ENCODE measurements at regions not wholly inside any gene's neighbourhood (a gene's known extent, or its start where the extent isn't known, plus 50 kb on each side); places are given as distances from the start of the nearest gene placed in this dataset.

DNA sequence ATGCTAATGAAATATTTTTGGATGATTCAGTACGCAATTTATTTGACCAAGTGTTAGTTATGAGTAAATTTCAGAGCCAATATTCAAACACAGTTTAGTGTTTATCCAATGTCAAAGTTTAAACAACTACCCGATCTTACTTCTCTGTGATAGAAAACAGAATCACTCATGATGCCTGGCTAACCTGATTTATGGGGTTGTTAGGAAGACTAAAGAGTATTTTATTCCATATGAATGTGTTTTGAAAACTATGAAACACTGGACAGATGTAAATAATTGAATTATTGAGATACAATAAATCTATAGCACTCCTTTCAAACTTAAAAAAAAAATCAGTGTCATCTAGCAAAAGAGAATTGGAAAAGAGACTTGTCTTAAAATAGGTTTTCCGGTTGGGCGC is 1181.8 kb downstream of the EFNB2 start:
- DNase-seq (ENCODE audit: low spot score): no peak

DNA sequence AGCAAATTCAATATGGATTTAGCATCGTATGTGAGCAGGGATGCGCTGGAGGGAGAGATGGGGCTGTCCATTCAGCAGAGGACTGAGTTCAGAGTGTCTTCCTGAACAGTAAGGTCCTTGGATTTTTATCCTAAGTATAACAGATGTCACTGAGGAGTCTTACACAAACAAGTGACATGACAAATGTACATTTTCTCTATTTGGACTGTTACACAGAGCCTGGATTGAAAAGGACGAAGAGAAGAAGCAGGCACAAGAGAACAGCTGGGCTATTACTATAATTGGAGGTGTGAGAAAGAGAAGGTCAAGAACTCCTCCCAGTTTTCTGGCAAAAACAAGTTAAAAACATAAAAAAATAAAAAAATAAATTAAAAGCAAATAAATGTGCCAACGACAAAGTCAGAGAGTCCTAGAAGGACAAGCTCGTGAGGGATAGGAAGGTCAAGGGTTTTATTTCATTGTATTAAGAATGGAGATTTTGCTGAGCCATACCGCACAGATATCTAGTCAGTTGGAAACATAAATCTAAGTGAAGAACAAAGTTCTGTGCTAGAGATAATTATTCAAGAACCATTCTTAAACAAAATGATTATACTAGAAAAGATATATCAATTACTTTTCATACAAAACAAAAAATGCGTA is 1186.3 kb downstream of the EFNB2 start:
- no peak for DNase-seq (ENCODE audit: low spot score)

DNA sequence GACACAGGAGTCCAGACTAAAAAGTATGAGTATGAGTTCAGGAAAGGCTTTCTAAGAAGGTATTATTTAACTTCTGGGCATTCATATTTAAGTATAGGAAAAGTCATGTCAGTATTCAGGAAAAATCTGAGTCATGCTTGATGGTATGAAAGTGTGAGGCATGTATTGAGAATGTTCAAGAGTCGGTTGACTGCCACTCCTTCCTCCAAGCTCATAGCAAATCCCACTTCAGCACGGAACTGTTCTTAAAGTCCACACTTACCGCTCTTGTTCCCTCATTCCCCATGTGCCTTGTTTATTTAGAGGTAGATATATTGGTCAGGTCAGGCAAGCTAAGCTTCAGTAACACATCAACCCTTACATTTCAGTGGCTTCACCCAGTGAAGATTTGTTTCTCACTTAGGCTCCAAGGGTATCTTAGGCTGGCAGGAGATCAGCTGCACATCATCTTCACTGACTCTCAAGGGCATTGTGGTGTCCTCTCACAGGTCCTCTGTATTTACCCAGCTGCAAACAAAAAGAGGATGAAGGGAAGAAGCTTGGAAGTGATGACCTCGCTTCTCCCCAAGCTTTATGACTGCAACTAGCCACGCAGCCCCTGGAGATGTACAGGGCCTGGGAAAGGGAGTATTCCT is 1189.2 kb downstream of the EFNB2 start:
- peak; percentile 55 for DNase-seq (ENCODE audit: low spot score)

DNA sequence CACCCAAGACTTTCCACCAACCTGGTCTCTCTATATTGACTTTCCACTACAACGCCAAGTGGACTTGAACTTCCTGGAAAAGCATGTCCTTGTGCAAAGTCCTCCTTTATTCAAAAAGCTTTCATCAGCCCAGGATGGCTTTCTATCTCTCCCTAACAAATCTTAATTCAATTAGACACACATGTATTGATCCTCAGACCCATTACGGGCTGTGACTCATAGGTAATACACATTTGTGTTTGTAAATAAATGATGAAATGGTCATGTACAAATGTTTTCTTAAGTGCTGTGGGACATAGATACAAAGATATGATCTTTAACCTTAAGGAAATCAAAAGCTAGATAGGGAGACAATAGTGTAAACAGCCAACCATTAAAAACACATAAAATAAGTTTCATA is 1189.7 kb downstream of the EFNB2 start:
- DNase-seq (ENCODE audit: low spot score): no peak

DNA sequence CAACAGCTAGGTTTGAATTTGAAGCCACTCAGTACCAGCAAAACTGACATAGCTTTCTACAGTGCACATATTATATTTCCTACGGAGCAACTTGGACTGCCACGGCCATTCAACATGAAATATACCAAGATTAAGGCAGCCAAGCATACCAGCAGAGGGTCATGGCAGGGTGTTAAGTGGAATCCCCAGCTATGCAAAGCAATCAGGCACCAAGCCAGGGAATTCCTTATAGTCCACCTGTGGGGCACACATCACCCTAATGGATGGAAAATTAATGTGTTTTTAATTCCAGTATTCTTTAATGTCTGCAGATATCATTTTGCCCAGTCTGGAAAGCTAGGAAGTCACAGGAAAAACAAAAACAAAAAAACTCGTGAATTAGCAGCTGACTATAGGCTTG is 1190.3 kb downstream of the EFNB2 start:
- no peak for DNase-seq (ENCODE audit: low spot score)

DNA sequence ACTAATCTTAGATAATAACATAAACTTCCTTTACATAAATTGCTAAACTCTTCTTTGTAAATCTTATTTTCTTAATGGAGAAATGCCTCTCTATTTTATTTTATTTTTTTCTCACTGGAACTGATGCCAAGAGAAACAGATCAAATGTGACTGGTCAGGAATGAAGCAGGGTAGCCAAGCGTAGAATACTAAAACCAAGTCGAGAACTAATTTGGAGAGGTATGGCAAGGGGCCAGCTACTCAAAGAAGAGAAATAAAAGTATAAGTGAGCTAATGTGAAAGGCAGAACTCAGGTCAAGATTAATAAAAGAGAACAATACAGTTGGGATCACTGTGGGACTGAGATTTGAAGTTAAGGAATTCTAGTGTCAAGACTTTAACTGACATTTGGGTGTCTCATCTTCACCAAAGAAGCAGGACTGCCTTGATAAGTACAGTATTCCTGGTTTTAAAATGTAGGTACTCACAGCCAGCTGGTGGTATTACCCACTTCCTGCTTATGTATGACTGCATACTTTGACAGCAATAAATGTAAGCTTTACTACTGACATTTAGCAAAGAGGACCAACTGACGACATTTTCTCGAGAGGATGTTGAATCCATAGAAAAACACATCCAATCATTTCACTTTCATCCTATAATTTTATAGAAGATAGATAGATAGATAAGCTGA is 1192.2 kb downstream of the EFNB2 start:
- DNase-seq (ENCODE audit: low spot score): no peak

DNA sequence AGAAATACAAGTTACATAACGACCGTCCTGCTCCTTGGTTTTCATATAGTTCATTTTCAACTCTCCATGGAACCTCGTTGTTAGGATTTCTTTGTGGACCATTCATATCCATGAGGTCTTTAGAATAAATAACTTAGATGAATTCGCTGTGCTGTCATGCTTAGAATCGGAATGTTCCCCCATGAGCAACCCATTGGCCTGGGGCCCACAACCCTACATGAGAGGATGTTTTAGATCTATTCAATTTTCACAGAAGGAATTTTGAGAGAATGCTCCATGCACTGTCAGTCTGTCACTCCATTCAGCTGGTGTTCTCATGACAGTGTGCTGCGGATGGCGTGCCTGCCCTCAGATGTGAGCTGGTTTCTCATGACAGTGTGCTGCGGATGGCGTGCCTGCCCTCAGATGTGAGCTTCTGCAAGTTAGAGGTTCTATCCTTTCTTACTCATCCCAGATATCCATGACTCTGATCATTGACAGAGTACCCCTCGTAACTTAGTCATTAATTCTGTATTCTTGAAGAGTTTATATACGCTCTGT is 1193.1 kb downstream of the EFNB2 start:
- no peak for DNase-seq (ENCODE audit: low spot score)

DNA sequence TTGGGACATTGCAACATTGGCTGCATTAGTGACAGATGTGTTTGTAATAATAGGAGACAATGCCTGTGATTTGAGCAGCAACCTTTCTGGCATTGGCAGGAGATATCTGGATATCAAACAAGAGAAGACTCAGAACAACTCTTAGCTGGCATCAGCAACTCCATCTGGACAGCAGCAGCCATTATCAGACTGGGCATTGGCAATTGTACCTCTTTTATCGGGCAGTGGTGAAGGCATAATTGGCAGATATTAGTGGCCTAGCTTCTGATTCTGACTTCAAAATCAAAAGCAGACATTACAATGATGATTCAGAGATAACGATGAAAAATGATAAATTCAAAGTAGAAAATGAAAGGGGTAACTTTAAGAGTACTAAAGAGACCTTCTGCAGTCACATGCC is 1193.7 kb downstream of the EFNB2 start:
- no peak for DNase-seq (ENCODE audit: low spot score)

DNA sequence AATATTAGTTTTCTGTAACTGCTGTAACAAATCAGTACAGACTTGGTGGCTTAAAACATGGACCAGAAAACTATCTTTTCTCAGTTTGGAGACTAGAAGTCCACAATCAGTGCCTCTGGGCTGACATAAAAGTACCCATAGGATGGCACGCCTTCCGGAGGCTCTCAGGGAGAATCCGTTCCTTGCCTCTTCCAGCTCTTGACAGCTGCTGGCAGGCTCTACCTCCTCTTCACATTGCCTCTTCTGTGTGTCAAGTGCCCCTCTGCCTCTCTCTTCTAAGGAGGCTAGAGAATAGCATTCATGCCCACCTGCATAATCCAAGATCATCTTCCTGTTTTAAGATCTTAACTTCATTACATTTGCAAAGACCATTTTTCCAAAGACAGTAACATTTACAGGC is 1194.2 kb downstream of the EFNB2 start:
- no peak for DNase-seq (ENCODE audit: low spot score)

DNA sequence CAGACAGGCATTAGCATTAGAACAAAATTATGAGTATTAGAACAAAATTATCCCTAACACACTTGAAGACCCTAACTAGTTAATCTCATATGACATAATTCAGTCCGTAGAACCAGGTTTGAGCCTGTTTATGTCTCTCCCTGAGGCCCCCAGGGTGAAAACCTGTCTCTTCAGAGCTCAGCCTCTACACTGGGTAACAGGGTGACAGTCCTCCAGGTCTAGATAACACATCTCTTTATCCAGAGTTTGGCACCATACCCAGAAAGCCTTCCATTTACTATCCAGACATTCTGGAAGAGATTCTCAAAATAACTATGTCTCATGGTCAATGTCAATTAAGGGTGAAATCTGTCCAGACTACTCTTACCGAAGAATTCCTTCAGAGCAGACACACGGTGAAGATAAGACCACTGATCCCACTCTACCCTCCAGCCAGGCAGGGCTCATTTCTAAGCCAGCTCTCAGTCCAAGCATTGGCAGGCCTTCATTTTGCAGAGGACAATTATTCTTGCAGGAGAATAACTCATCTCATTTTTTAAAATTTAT is 1195.3 kb downstream of the EFNB2 start:
- DNase-seq (ENCODE audit: low spot score): no peak

DNA sequence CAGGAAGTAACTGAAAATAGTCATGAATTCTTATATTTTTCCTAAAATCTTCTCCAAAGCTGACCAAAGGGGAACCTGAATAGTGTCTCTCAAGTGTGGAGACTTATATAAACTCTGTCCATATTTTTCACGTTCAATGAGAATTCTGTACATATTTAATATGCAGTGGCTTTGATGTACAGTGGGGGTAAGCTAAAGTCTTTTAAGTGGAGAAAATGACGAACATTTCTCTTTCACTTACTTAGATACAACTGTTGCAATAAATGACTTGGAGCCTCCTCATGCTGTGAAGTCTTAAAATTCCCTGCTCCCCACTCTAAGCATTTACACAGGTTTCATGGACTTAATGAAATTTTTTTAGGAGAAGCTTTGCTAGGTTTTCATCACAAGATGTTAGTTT is 1196.7 kb downstream of the EFNB2 start:
- DNase-seq (ENCODE audit: low spot score): no peak

DNA sequence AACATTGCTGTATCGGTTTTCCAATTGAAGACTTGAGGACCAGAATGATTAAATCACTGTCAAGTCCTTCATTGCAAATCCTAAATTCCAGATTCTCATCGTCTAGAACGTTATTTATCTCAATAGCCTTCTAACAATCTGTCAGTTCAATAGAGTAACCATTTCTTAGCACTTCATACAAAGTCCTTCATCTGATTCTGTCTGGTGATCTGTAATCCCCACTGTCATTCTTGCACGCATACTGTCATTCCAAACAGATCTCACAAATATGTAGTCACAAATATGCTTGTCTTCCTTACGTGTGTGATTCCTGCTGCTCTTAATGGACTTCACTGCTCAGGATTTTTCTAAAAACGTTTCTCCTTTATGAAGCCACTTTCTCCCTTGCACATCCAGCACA is 1197.5 kb downstream of the EFNB2 start:
- DNase-seq (ENCODE audit: low spot score): no peak

DNA sequence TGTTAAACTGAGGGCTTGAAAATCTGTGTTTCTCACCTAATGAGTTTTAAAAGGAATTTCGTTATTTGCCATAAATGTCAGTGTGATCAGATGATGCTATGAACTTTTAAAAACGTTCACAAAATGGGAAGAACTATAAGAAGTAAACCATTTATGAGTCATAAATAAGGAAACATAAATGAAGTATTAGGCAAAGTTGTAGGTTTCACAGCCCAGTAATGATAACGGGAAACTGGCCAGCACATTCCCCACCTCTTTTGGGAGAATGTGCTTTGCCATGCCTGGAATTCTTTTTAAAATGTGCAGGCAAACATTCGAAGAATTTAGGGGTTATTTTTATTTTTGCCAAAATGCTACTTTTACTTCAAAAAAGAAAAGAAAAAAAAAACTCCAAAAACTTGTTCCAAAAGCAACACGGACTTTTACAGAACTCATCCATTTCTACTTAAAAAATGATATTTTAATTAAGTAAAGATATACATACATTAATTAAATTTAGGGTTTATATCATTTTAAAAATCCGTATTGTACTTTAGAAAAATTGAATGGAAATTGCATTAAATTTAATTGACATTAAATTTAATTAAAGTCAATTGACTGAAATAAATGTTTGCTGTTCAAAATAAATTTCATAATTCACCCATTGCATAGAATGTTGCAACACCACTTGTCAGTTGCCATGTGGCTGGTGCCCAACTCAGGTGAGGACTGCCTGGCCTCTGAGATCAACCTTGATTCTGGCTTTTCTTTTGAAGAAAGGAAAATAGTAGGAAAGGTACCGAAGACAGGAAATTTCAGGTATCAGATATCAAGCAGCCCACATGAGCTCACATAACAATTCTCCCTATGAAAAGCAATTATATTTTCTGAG is 1198.5 kb downstream of the EFNB2 start:
- DNase-seq (ENCODE audit: low spot score): peak; percentile 12

DNA sequence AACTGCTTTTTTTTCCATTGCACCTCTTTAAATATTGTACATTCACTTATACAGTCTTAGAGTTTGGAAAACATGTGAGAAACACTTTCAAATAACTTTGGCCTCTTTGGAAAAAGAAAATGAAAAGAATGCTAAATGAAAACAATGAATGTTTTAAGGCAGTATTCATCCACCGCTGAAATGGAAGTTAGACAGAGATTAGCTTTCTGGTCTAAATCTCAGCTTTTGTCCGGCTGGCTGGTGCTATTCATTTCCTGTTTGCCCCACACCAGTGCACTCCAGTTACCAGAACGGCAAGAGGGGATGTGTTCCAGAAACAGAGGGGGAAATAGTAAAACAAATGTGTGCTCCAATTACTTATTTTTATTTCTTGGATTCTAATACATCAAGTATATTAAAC is 1201.3 kb downstream of the EFNB2 start:
- DNase-seq (ENCODE audit: low spot score): peak; percentile 44

DNA sequence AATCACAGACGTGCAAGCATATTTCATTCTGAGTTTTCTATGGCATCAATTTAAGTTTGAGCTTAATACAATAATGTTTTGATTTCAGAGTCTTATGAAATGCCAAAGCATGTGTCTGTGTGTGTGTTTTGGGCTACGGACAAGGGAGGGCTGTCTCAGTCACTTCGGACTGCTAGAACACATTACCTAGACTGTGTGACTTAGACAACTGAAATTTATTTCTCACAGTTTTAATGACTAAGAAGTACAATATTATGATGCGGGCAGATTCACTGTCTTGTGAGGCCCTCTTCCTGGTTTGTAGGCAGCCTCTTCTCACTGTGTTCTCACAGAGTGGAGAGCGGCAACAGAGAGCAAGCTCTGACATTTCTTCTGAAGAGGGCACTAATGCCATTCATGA is 1202.0 kb downstream of the EFNB2 start:
- no peak for DNase-seq (ENCODE audit: low spot score)

DNA sequence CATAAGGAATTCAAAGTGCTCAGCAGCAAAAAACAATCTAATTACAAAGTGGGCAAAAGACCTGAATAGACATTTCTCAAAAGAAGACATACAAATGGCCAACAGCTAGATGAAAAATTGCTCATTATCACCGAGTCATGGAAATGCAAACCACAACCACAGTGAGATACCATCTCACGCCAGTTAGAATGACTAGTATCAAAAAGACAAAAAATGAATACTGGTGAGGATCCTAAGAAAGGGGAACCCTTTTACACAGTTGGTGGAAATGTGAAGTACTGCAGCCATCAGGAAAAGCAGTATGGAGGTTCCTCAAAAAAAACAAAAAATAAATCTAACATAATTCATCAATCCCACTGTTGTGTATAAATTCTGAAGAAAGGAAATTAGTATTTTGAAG is 1206.1 kb downstream of the EFNB2 start:
- DNase-seq (ENCODE audit: low spot score): no peak

DNA sequence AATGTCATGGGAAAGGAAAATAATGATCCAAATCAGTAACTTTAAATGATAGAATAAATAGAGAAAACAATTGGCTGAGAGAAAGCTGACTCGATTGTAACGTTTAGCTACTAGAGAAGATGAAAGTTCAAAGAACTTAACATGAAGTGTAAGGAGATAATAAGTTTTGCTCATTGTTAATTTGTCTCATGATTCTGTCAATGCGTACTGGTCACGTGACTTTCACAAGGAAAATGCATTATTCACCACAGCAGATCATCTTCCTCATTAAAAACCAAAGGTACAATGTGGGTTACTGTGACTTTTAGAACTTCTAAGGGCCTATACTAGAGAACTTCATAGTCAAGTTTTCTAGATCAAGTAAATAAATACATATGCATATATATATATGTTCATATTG is 1207.2 kb downstream of the EFNB2 start:
- DNase-seq (ENCODE audit: low spot score): no peak

DNA sequence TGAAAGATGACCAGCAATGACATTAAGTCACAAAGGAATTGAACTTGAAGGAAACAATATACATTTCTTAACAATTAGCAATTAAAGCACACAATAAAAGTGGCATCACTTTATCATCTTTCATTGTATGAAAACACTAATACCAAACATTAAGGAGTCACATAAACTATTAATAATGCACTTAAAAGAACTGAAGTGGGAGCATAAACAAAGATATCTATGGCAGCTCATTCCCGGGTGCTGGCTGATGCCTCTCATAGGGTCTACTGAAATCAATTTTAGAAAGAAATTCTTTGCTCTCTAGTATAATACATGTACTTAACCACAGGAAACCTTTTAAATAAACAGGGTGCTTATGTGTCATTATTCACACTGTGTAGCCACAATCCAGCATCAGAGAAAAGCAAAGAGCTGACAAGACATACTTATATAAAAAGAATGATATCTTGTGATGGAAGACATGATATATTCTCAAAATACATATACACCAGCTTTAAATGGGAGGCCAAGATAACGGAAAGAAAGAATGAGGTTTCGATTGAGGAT is 1207.8 kb downstream of the EFNB2 start:
- DNase-seq (ENCODE audit: low spot score): no peak

DNA sequence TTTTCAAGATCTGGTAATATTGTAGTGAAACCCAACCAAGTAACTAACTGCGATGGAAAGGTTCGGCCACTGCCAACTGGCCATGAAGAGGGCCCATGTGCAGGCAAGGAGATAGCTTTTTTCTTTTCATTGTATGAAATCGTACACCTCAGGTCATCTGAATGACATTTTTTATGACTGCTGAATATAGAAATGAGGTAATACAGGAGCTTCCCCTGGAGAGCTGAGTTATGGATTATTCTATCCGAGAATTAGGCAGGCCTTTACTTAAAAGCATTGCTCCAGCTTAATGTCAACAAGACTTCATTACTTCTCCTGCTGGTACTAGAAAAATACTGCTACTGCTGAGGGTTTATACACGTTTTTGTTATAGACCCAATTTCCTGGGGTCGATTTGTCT is 1215.6 kb downstream of the EFNB2 start:
- no peak for DNase-seq (ENCODE audit: low spot score)

DNA sequence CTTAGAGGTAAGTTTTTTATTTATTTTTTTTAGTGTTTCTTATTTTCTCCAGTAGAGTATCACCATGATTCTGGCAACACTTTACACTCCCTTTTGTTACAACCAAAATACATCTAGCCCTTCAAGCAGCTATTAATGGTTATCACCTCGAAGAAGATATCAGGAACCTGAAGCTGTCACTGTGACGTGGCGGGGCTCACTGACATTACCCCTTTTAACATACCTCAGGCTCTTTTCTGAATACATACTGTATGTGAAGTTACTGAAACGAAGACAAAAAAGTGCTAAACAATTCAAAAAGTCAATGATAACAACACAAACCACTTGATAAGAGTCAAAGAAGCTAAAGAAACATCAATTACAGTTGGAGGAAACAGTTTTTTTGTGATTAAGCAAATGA is 1218.7 kb downstream of the EFNB2 start:
- no peak for DNase-seq (ENCODE audit: low spot score)

DNA sequence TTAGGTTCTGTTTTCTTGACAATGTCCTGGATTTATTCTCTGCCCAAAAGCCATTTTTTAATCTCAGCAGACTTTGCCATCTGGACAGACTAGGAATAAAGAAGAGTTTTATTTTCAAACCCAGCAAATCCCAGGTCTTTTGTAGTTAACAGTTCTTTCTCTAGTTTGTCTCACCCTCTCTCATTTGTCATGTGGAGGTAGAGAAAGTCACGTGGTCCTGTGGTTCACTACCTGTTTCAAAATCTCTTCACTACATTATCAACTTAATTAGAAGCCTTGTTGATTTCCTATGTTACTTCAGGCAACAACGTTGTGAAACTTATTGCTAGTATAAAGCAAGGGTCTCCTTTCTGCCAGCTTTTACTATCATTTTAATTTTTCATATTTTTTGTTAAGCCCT is 1222.6 kb downstream of the EFNB2 start:
- DNase-seq (ENCODE audit: low spot score): no peak

DNA sequence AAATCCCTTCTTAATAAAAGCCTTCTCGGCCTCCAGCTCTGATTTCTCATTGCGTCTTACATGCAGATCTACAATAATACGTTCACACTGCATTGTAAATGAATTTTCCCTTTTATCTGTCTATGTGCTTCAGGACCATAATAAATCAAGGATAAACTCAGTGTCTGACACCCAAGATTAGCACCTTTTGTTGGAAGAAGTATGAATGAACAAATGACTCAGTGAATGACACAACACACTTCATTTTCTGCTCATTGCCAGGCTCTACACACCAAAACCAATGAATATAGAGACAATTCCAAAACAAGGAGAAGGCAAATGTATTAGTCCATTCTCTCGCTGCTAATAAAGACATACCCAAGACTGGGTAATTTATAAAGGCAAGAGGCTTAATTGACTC is 1224.4 kb downstream of the EFNB2 start:
- no peak for DNase-seq (ENCODE audit: low spot score)
